PFSK-1 (cell line): ENCODE measurements at regions not wholly inside any gene's neighbourhood (a gene's known extent, or its start where the extent isn't known, plus 50 kb on each side); places are given as distances from the start of the nearest gene placed in this dataset.

Experiments used
- FOXP2 ChIP-seq: optimal IDR thresholded peaks from 2 replicates; pipeline ENCODE3; 2011; ENCODE audit warnings: borderline replicate concordance, control low read depth, inconsistent platforms; ENCODE audit not compliant: insufficient read depth; ENCODE audit errors: extremely low read length, extremely low read depth
- POLR2AphosphoS5 ChIP-seq: IDR thresholded peaks from 2 replicates; pipeline ENCODE4 v1.6.1; 2012; ENCODE audit warnings: low read depth, mild to moderate bottlenecking, control low read depth, low read length, moderate library complexity
- REST ChIP-seq, 2 experiments: IDR thresholded peaks; 2 replicates each; pipeline versions ENCODE4 v1.6.1 to v1.8.0; 2011 to 2012; ENCODE audit warnings: low read depth in 2 of 2, low read length in 2 of 2, control low read depth in 1 of 2, inconsistent platforms in 1 of 2, mild to moderate bottlenecking in 1 of 2, moderate library complexity in 1 of 2; ENCODE audit not compliant: insufficient read depth in 1 of 2
- SIN3A ChIP-seq: IDR thresholded peaks from 2 replicates; pipeline ENCODE4 v1.6.1; 2012; ENCODE audit warnings: mild to moderate bottlenecking, low read length, moderate library complexity, borderline replicate concordance; ENCODE audit not compliant: insufficient read depth
- TAF1 ChIP-seq: IDR thresholded peaks from 2 replicates; pipeline ENCODE4 v1.6.1; 2012; ENCODE audit warnings: low read length, control low read depth, borderline replicate concordance; ENCODE audit not compliant: insufficient read depth

GRCh38 chr9:79432485-79432884 lies 139.3 kb upstream of the TLE4 start:
- TF ChIP-seq TAF1, result no peak

DNA sequence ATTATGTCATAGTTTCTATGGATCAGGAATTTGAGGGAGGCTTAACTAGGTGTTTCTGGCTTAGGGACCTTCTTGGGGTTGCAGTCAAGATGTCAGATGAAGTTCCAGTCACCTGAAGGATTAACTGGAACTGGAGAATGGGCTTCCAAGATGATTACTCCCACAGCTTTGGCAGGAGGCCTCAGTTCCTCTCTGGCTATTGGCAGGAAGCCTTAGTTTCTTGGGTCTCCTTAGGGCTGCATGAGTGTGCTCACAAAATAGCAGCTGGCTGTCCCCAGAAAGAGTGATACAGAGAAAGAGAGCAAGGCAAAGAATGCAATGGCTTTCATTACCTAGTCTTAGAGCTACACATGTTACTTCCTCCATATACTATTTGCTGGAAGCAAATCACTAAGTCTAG lies 138.1 kb upstream of the TLE4 start:
- TF ChIP-seq REST (IDR thresholded peaks at IDR 0.05; ENCODE audit: insufficient read depth in 1 of 2, low read depth in 2 of 2, low read length in 2 of 2) (no peak), TAF1 (no peak)

DNA sequence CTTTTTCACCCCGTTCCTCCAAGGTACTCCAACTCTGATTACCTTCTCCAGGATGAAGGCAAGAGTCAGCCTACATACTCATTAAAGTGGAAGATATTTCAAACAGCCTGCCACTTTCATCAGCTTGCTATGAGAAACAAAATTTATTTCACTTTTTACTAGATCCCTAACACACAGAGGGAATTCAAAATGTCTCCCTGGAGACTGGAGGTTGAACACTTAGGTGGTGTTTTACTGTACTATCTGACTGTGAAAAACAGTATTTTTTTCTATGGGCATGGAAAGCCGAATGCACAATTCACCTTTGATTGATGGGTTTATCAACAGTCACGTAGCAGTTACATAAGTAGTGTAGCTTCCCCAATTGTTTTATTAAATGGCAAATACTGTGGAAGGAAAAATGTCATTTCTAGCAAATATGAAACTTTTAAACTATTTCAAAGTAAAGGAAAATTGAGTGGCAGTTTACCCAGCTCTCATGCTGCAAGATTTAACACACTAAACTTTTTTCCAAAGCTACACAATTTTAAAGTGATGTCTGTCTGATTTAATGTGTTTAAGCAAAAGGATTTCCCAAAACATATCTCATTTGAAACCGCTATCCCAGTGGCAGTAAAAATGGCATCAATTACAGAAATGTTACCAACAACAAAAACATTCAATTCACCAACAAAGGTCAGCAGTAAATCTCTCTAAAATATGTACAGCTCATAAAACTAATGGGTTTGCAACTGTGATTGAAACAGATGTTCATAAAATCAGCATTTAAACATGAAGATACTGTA lies 125.0 kb upstream of the TLE4 start:
- TF ChIP-seq SIN3A (no peak), FOXP2 (no peak), TAF1 (no peak), REST (IDR thresholded peaks at IDR 0.05; ENCODE audit: insufficient read depth in 1 of 2, low read depth in 2 of 2, low read length in 2 of 2) (no peak), POLR2AphosphoS5 (no peak)

GRCh38 chr9:79447308-79447605 lies 124.5 kb upstream of the TLE4 start:
- TF ChIP-seq TAF1 (no peak), SIN3A (no peak), POLR2AphosphoS5 (no peak), REST (IDR thresholded peaks at IDR 0.05; ENCODE audit: insufficient read depth in 1 of 2, low read depth in 2 of 2, low read length in 2 of 2) (no peak), FOXP2 (no peak)

DNA sequence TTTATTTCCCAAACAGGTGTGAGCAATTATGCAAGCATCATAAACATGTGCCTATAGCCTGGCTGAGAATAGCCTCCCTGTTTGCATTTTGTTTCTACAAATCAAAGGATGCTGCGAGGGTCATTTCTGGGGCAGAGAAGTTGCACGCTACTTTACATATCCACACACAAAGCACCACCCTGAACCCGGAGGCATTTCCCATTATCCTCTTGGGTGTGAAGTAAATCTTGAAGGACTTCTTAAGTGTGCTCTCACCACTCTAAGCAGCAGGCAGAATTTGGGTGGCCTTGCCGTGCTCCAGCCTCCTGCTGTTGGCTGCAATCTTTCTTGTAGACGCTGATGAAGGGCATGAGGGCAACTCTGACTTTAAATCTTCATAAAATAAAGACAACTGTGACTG lies 124.0 kb upstream of the TLE4 start:
- TF ChIP-seq POLR2AphosphoS5, result no peak
- no peak for TF ChIP-seq FOXP2
- no peak for TF ChIP-seq REST (IDR thresholded peaks at IDR 0.05; ENCODE audit: insufficient read depth in 1 of 2, low read depth in 2 of 2, low read length in 2 of 2)
- no peak for TF ChIP-seq TAF1
- TF ChIP-seq SIN3A, result no peak
